SJSA1 (cell line): ENCODE measurements at regions not wholly inside any gene's neighbourhood (a gene's known extent, or its start where the extent isn't known, plus 50 kb on each side); places are given as distances from the start of the nearest gene placed in this dataset.

Experiments used
- DNase-seq, 2 experiments: peaks; one replicate each; pipeline ENCODE4 v3.0.0-alpha.2; 2015 to 2020; ENCODE audit warnings: low spot score in 2 of 2, low read depth in 1 of 2
- H3K27ac ChIP-seq: fragments of 250-450 bp; sonication (Bioruptor Pico); 2 replicates; pipeline ENCODE4 v1.5.1; 2020; ENCODE audit warnings: mild to moderate bottlenecking, moderate library complexity
- H3K27me3 ChIP-seq: fragments of 250-450 bp; sonication (Bioruptor Pico); replicated peaks from 2 replicates; pipeline ENCODE4 v1.5.1; 2020; ENCODE audit warnings: mild to moderate bottlenecking, moderate library complexity
- H3K36me3 ChIP-seq: fragments of 250-450 bp; sonication (Bioruptor Pico); 2 replicates; pipeline ENCODE4 v1.5.1; 2020; ENCODE audit warnings: mild to moderate bottlenecking
- H3K4me1 ChIP-seq: fragments of 250-450 bp; sonication (Bioruptor Pico); replicated peaks from 2 replicates; pipeline ENCODE4 v1.6.1; 2021; ENCODE audit warnings: mild to moderate bottlenecking
- H3K4me3 ChIP-seq: fragments of 250-450 bp; sonication (Bioruptor Pico); 2 replicates; pipeline ENCODE4 v1.5.1; 2020; ENCODE audit warnings: mild to moderate bottlenecking
- H3K9me3 ChIP-seq: fragments of 250-450 bp; sonication (Bioruptor Pico); replicated peaks from 2 replicates; pipeline ENCODE4 v1.5.1; 2020; ENCODE audit warnings: mild to moderate bottlenecking

- no peaks in the 10 kb centered on the region for H3K27me3 ChIP-seq
- no peak for DNase-seq
Observed at GRCh38 chr18:48462510-48462909, 53.3 kb upstream of the ZBTB7C start.

GRCh38 chr18:48460929-48461583 lies 51.9 kb upstream of the ZBTB7C start:
- Histone ChIP-seq H3K27ac (no peak overlapping the region), H3K4me1 (peaks cover 30% of the 10 kb centered on the region), H3K4me3 (no peak overlapping the region), H3K27me3 (no peaks in the 10 kb centered on the region), H3K36me3 (peaks cover 7% of the 10 kb centered on the region; the same call in 1 of the 2 replicates), H3K9me3 (no peaks in the 10 kb centered on the region)
- DNase-seq: no peak

More at GRCh38 chr18:48462510-48462909, 53.3 kb upstream of the ZBTB7C start:
- peaks cover 7% of the 10 kb centered on the region; the same call in 1 of the 2 replicates for H3K36me3 ChIP-seq
- H3K27ac ChIP-seq: no peak overlapping the region
- H3K4me1 ChIP-seq: peaks cover 35% of the 10 kb centered on the region
- H3K9me3 ChIP-seq: no peaks in the 10 kb centered on the region
- H3K4me3 ChIP-seq: no peak overlapping the region

- H3K36me3 ChIP-seq: peaks cover 7% of the 10 kb centered on the region; the same call in 1 of the 2 replicates
- no peak for DNase-seq
- H3K27ac ChIP-seq: no peak overlapping the region
- no peaks in the 10 kb centered on the region for H3K27me3 ChIP-seq
- H3K4me3 ChIP-seq: no peak overlapping the region
- H3K9me3 ChIP-seq: no peaks in the 10 kb centered on the region
- peaks cover 29% of the 10 kb centered on the region for H3K4me1 ChIP-seq
Observed at GRCh38 chr18:48459465-48459864, 50.3 kb upstream of the ZBTB7C start.

- Histone ChIP-seq H3K9me3 (no peaks in the 10 kb centered on the region), H3K4me1 (peaks cover 29% of the 10 kb centered on the region), H3K27ac (no peak overlapping the region), H3K27me3 (no peaks in the 10 kb centered on the region), H3K36me3 (peaks cover 7% of the 10 kb centered on the region; the same call in 1 of the 2 replicates), H3K4me3 (no peak overlapping the region)
- DNase-seq: no peak
Observed at GRCh38 chr18:48459016-48459415, 49.8 kb upstream of the ZBTB7C start.
